Peyer's patch (tissue), 4 donors: ENCODE measurements at regions not wholly inside any gene's neighbourhood (a gene's known extent, or its start where the extent isn't known, plus 50 kb on each side); places are given as distances from the start of the nearest gene placed in this dataset.

Source experiments
- DNase-seq, 3 donors: peaks; one replicate each; pipeline ENCODE4 v3.0.0-alpha.2; 2017 to 2019
- H3K27ac ChIP-seq, 4 donors: fragments of 200-600 bp; sonication (generic); one replicate each; pipeline ENCODE4 v1.5.1; 2016 to 2019
- H3K27me3 ChIP-seq, 2 donors: fragments of 200-600 bp; sonication (generic); one replicate each; pipeline ENCODE4 v1.5.1; 2019
- H3K36me3 ChIP-seq, 3 donors: fragments of 200-600 bp; sonication (generic); one replicate each; pipeline ENCODE4 v1.5.1; 2016 to 2019
- H3K4me1 ChIP-seq, 4 donors: fragments of 200-600 bp; sonication (generic); one replicate each; pipeline ENCODE4 v1.5.1; 2016 to 2019
- H3K4me3 ChIP-seq, 4 donors: fragments of 200-600 bp; sonication (generic); 1 replicate in 3 of 4; 2 replicates in 1 of 4; pipeline ENCODE4 v1.5.1; 2016 to 2019; ENCODE audit warnings: mild to moderate bottlenecking in 1 of 4
- H3K9me3 ChIP-seq, 4 donors: fragments of 200-600 bp; sonication (generic); one replicate each; pipeline ENCODE4 v1.5.1; 2016 to 2019; ENCODE audit warnings: mild to moderate bottlenecking in 1 of 4
- CTCF ChIP-seq, 6 experiments: fragments of 450-650 bp in 4 of 6; fragments of 200-600 bp in 2 of 6; sonication (generic) in 1 of 6; IDR thresholded peaks; one replicate each; pipeline ENCODE4 v1.5.1; 2017 to 2019; ENCODE audit warnings: antibody characterized with exemption in 6 of 6, mild to moderate bottlenecking in 3 of 6, moderate library complexity in 1 of 6
- POLR2A ChIP-seq, 2 donors: fragments of 450-650 bp; IDR thresholded peaks; one replicate each; pipeline ENCODE4 v1.5.1; 2017; ENCODE audit warnings: antibody characterized with exemption in 2 of 2, mild to moderate bottlenecking in 2 of 2, moderate library complexity in 2 of 2

GRCh38 chr5:21097661-21098060, 1109.7 kb upstream of the CDH18 start:
- TF ChIP-seq CTCF (IDR thresholded peaks at IDR 0.05) (no peak), POLR2A (IDR thresholded peaks at IDR 0.05) (no peak)
- no peaks in the 10 kb centered on the region for H3K27me3 ChIP-seq
- no peak for DNase-seq
- H3K36me3 ChIP-seq: no peaks in the 10 kb centered on the region
- H3K4me1 ChIP-seq: no peaks in the 10 kb centered on the region
- no peaks in the 10 kb centered on the region for H3K9me3 ChIP-seq
- no peak overlapping the region for H3K4me3 ChIP-seq
- H3K27ac ChIP-seq: no peak overlapping the region

- Histone ChIP-seq H3K4me1 (no peaks in the 10 kb centered on the region), H3K27me3 (no peaks in the 10 kb centered on the region), H3K36me3 (no peaks in the 10 kb centered on the region), H3K27ac (no peak overlapping the region), H3K9me3 (peaks cover 0 to 3% (median 0%) of the 10 kb centered on the region in 4 donors), H3K4me3 (no peak overlapping the region)
- no peak for DNase-seq
- TF ChIP-seq CTCF (IDR thresholded peaks at IDR 0.05): no peak
- TF ChIP-seq POLR2A (IDR thresholded peaks at IDR 0.05): no peak
These were observed 1106.6 kb upstream of the CDH18 start for GRCh38 chr5:21094619-21095018.

GRCh38 chr5:21087766-21088165, 1099.8 kb upstream of the CDH18 start:
- Histone ChIP-seq H3K27ac (no peak overlapping the region), H3K27me3 (no peaks in the 10 kb centered on the region), H3K4me1 (no peaks in the 10 kb centered on the region), H3K4me3 (no peak overlapping the region), H3K36me3 (no peaks in the 10 kb centered on the region), H3K9me3 (peaks cover 0 to 6% (median 0%) of the 10 kb centered on the region in 4 donors)
- no peak for DNase-seq
- TF ChIP-seq CTCF (IDR thresholded peaks at IDR 0.05): no peak
- no peak for TF ChIP-seq POLR2A (IDR thresholded peaks at IDR 0.05)

- no peak overlapping the region for H3K27ac ChIP-seq
- H3K4me1 ChIP-seq: no peaks in the 10 kb centered on the region
- H3K36me3 ChIP-seq: no peaks in the 10 kb centered on the region
- no peaks in the 10 kb centered on the region for H3K27me3 ChIP-seq
- H3K4me3 ChIP-seq: no peak overlapping the region
- H3K9me3 ChIP-seq: peaks cover 0 to 6% (median 0%) of the 10 kb centered on the region in 4 donors
- TF ChIP-seq POLR2A (IDR thresholded peaks at IDR 0.05) (no peak), CTCF (IDR thresholded peaks at IDR 0.05) (no peak)
- no peak for DNase-seq
These were observed 1097.8 kb upstream of the CDH18 start for GRCh38 chr5:21085791-21086190.

GRCh38 chr5:21071986-21072385, 1084.0 kb upstream of the CDH18 start:
- no peaks in the 10 kb centered on the region for H3K27me3 ChIP-seq
- no peak for DNase-seq
- H3K4me1 ChIP-seq: no peaks in the 10 kb centered on the region
- TF ChIP-seq CTCF (IDR thresholded peaks at IDR 0.05) (no peak), POLR2A (IDR thresholded peaks at IDR 0.05) (no peak)
- no peak overlapping the region for H3K4me3 ChIP-seq
- H3K36me3 ChIP-seq: no peaks in the 10 kb centered on the region
- H3K9me3 ChIP-seq: no peaks in the 10 kb centered on the region
- H3K27ac ChIP-seq: no peak overlapping the region

GRCh38 chr5:21071421-21071820, 1083.4 kb upstream of the CDH18 start:
- no peaks in the 10 kb centered on the region for H3K4me1 ChIP-seq
- TF ChIP-seq CTCF (IDR thresholded peaks at IDR 0.05) (no peak), POLR2A (IDR thresholded peaks at IDR 0.05) (no peak)

More at GRCh38 chr5:21071421-21071820, 1083.4 kb upstream of the CDH18 start:
- Histone ChIP-seq H3K27ac (no peak overlapping the region), H3K36me3 (no peaks in the 10 kb centered on the region), H3K27me3 (no peaks in the 10 kb centered on the region), H3K9me3 (no peaks in the 10 kb centered on the region), H3K4me3 (no peak overlapping the region)
- no peak for DNase-seq
